Gastroesophageal sphincter (tissue), 4 donors: ENCODE measurements at regions not wholly inside any gene's neighbourhood (a gene's known extent, or its start where the extent isn't known, plus 50 kb on each side); places are given as distances from the start of the nearest gene placed in this dataset.

ENCODE experiments used
- ATAC-seq: fragments of 150-250 bp; one replicate; pipeline ENCODE4 v1.9.1; 2016; ENCODE audit warnings: mild to moderate bottlenecking, moderate library complexity
- H3K27ac ChIP-seq, 4 donors: fragments of 200-600 bp; sonication (generic) in 3 of 4; 1 replicate in 3 of 4; 2 replicates in 1 of 4; pipeline ENCODE4 v1.5.1; 2016 to 2019
- H3K27me3 ChIP-seq: fragments of 200-600 bp; sonication (generic); one replicate; pipeline ENCODE4 v1.5.1; 2019
- H3K36me3 ChIP-seq, 2 donors: fragments of 200-600 bp; sonication (generic); one replicate each; pipeline ENCODE4 v1.5.1; 2019; ENCODE audit warnings: control low read depth in 1 of 2
- H3K4me1 ChIP-seq, 3 donors: fragments of 200-600 bp; sonication (generic); 1 replicate in 2 of 3; 2 replicates in 1 of 3; pipeline ENCODE4 v1.5.1; 2016 to 2019; ENCODE audit warnings: control low read depth in 2 of 3
- H3K4me3 ChIP-seq, 2 donors: fragments of 200-600 bp; sonication (generic); one replicate each; pipeline ENCODE4 v1.5.1; 2019; ENCODE audit warnings: mild to moderate bottlenecking in 1 of 2, moderate library complexity in 1 of 2
- H3K9me3 ChIP-seq, 3 donors: fragments of 200-600 bp; sonication (generic); one replicate each; pipeline ENCODE4 v1.5.1; 2017 to 2019; ENCODE audit warnings: control low read depth in 2 of 3
- EP300 ChIP-seq: sonication (generic); formaldehyde crosslinking; IDR thresholded peaks from one replicate; pipeline ENCODE4 v1.6.1; 2017; ENCODE audit warnings: antibody characterized with exemption, mild to moderate bottlenecking
- POLR2A ChIP-seq, 2 donors: fragments of 450-650 bp; IDR thresholded peaks; one replicate each; pipeline ENCODE4 v1.6.1; 2017; ENCODE audit warnings: antibody characterized with exemption in 2 of 2, mild to moderate bottlenecking in 2 of 2, moderate library complexity in 1 of 2
- POLR2AphosphoS5 ChIP-seq: sonication (generic); formaldehyde crosslinking; IDR thresholded peaks from one replicate; pipeline ENCODE4 v1.6.1; 2017; ENCODE audit warnings: antibody characterized with exemption
- WGBS, 2 donors: methylation state at CpG; one replicate each; pipeline ENCODE4 v1.1.5; 2018; ENCODE audit warnings: low coverage in 1 of 2; 5-methylcytosine and 5-hydroxymethylcytosine counted together
- TF ChIP-seq, protein P1 (sequence below), 4 experiments: fragments of 200-600 bp in 2 of 4; fragments of 450-650 bp in 2 of 4; sonication (generic) in 1 of 4; IDR thresholded peaks; one replicate each; pipeline ENCODE4 v1.5.1; 2017 to 2019; ENCODE audit warnings: antibody characterized with exemption in 4 of 4, mild to moderate bottlenecking in 2 of 4, moderate library complexity in 2 of 4

DNA sequence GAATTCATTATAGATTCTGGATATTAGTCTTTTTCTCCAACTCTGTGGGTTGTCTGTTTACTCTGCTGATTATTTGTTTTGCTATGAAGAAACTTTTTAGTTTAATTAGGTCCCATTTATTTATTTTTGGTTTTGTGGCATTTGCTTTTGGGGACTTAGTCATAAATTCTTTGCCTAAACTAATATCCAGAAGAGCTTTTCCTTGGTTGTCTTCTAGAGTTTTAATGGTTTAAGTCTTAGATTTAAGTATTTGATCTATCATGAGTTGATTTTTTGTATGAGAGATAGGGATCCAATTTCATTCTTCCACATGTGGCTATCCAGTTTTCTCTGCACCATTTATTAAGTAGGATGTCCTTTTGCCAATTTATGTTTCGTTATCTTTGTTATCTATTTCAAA, 683.4 kb upstream of the FBXO33 start:
- Histone ChIP-seq H3K9me3 (peaks cover 0 to 4% (median 0%) of the 10 kb centered on the region in 3 donors), H3K36me3 (no peaks in the 10 kb centered on the region), H3K27me3 (no peaks in the 10 kb centered on the region), H3K4me3 (no peak overlapping the region), H3K4me1 (no peaks in the 10 kb centered on the region), H3K27ac (no peak overlapping the region)
- no peak for TF ChIP-seq EP300
- no peak for TF ChIP-seq POLR2A (IDR thresholded peaks at IDR 0.05)
- TF ChIP-seq POLR2AphosphoS5 = no peak
- TF ChIP-seq, protein P1, sequence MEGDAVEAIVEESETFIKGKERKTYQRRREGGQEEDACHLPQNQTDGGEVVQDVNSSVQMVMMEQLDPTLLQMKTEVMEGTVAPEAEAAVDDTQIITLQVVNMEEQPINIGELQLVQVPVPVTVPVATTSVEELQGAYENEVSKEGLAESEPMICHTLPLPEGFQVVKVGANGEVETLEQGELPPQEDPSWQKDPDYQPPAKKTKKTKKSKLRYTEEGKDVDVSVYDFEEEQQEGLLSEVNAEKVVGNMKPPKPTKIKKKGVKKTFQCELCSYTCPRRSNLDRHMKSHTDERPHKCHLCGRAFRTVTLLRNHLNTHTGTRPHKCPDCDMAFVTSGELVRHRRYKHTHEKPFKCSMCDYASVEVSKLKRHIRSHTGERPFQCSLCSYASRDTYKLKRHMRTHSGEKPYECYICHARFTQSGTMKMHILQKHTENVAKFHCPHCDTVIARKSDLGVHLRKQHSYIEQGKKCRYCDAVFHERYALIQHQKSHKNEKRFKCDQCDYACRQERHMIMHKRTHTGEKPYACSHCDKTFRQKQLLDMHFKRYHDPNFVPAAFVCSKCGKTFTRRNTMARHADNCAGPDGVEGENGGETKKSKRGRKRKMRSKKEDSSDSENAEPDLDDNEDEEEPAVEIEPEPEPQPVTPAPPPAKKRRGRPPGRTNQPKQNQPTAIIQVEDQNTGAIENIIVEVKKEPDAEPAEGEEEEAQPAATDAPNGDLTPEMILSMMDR (IDR thresholded peaks at IDR 0.05) = no peak
- ATAC-seq = no peak
- WGBS, 2 donors = 80% methylated on average over 1 of the region's 1 CpG; no CpG with 5 or more reads in 1 of the 2 donors

DNA sequence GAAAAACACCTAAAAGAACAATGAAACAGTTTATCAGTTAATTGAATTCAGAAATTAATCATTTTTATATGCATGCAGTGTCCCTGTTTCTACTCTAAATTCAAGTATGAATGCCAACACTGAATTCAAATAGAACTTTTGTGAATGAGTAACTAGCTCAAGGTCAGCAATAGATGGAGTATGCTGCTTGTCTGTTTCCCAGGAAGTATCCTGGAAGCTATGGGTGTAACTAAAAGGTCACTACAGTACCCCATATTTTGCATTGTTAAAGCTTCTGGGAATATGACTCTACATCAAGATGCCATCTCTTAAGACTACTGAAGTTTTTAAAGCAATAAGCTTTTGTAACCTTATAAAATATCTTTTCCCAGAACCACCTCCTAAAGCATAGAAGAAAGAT, 681.4 kb upstream of the FBXO33 start:
- Histone ChIP-seq H3K27ac (no peak overlapping the region), H3K27me3 (no peaks in the 10 kb centered on the region), H3K36me3 (no peaks in the 10 kb centered on the region), H3K4me3 (no peak overlapping the region), H3K4me1 (no peaks in the 10 kb centered on the region), H3K9me3 (peaks cover 0 to 4% (median 0%) of the 10 kb centered on the region in 3 donors)
- no peak for ATAC-seq
- TF ChIP-seq POLR2A (IDR thresholded peaks at IDR 0.05) (no peak), EP300 (no peak), POLR2AphosphoS5 (no peak)
- TF ChIP-seq, protein P1 (IDR thresholded peaks at IDR 0.05) = no peak

DNA sequence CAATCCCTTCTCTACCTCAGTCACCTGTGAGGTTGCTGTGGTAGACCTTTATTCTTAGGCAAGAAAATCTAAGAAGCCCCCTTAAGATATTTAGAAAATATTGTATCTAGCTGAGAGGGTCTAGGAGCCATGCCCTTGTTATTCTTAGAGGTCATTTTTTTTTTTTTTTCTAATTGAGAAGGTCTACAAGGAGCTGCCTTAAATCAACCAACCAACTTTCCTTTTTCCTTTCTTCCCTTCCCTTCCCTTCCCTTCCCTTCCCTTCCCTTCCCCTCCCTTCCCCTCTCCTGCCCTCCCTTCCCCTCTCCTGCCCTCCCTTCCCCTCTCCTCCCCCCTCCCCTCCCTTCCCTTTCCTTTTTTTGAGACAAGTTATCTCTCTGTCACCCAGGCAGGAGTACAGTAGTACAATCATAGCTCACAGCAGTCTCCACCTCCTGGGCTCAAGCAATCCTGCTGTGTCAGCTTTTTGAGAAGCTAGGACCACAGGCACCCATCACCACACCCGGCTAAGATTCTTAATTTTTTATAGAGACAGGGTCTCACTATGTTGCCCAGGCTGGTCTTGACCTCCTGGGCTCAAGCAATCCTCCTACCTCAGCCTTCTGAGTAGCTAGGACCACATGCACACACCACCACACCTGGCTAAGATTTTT, 668.4 kb upstream of the FBXO33 start:
- H3K36me3 ChIP-seq = no peaks in the 10 kb centered on the region
- H3K9me3 ChIP-seq = peaks cover 0 to 9% (median 0%) of the 10 kb centered on the region in 3 donors
- H3K27me3 ChIP-seq = no peaks in the 10 kb centered on the region
- TF ChIP-seq POLR2A (IDR thresholded peaks at IDR 0.05) = no peak
- H3K4me1 ChIP-seq = no peaks in the 10 kb centered on the region
- H3K27ac ChIP-seq = no peak overlapping the region
- H3K4me3 ChIP-seq = no peak overlapping the region
- ATAC-seq = no peak
- 33 to 71% methylated on average over 1 of the region's 1 CpG for WGBS, 2 donors

DNA sequence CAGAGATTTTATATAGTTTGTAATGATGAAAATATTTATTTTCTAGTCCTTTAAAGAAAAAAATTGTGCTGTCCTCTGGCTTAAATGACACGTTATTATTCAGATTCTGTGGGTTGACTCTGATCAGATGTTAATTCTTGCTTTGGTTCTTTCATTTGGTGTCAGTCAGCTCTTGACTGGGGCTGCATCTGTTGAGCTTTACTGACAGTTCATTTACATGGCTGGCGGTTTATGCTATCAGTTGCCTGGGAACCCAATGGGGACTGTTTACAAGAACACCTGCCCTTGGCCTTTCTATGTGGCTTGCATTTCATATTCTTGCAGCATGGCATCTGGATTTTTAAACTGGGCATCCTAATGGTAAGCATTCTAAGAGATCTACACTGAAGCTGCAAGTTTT, 667.1 kb upstream of the FBXO33 start:
- Histone ChIP-seq H3K36me3 (no peaks in the 10 kb centered on the region), H3K27me3 (no peaks in the 10 kb centered on the region), H3K9me3 (peaks cover 0 to 3% (median 0%) of the 10 kb centered on the region in 3 donors), H3K27ac (no peak overlapping the region), H3K4me1 (no peaks in the 10 kb centered on the region), H3K4me3 (no peak overlapping the region)
- WGBS, 2 donors = 52 to 61% methylated on average over 2 of the region's 2 CpGs
- TF ChIP-seq POLR2AphosphoS5 (no peak), EP300 (no peak), POLR2A (IDR thresholded peaks at IDR 0.05) (no peak)
- TF ChIP-seq, protein P1 (IDR thresholded peaks at IDR 0.05) = no peak
- ATAC-seq = no peak

DNA sequence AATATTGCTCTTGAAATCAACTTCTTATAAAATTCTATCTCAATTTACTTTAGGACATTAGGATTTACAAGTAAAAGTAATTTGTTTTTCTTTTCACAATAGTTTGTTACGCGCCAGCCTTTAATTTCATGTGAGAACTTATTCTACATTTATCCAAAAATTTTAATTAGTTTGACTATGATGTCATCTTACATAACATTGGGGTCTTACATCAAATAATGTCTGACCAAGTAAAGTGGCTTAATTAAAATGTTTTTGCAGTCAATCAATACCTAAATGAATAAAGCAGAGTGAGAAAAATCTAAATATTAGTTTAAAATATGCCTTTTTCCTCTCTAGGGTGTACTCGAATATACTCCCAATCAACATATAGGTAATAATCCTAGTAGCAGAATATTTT, 666.2 kb upstream of the FBXO33 start:
- H3K27ac ChIP-seq = no peak overlapping the region
- WGBS, 2 donors = 92 to 93% methylated on average over 3 of the region's 3 CpGs
- no peak overlapping the region for H3K4me3 ChIP-seq
- TF ChIP-seq POLR2A (IDR thresholded peaks at IDR 0.05) (no peak), EP300 (no peak)
- no peaks in the 10 kb centered on the region for H3K27me3 ChIP-seq
- ATAC-seq = no peak
- no peaks in the 10 kb centered on the region for H3K4me1 ChIP-seq
- H3K9me3 ChIP-seq = no peaks in the 10 kb centered on the region
- no peaks in the 10 kb centered on the region for H3K36me3 ChIP-seq

DNA sequence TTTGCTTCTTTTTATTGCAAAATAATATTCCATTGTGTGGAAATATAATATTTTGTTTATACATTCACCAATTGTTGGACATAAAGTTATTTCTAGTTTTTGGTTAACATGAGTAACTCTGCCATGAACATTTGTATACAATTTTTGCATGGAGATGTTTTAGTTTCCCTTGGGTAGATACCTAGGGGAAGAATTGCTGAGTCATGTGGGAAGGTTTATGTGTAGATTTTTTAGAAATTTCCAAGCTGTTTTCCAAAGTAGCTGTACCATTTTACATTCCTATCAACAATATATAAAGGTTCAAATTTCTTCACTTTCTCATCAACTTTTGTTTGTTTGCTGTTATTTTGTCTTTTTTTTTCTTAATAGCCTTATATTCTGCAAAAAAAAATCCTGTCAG, 664.7 kb upstream of the FBXO33 start:
- no peak for ATAC-seq
- Histone ChIP-seq H3K4me3 (no peak overlapping the region), H3K9me3 (no peaks in the 10 kb centered on the region), H3K27me3 (no peaks in the 10 kb centered on the region), H3K27ac (no peak overlapping the region), H3K4me1 (no peaks in the 10 kb centered on the region), H3K36me3 (no peaks in the 10 kb centered on the region)
- TF ChIP-seq POLR2AphosphoS5 (no peak), POLR2A (IDR thresholded peaks at IDR 0.05) (no peak), EP300 (no peak)
- TF ChIP-seq, protein P1 (IDR thresholded peaks at IDR 0.05) = no peak
